ENCODE measurements at regions not wholly inside any gene's neighbourhood (a gene's known extent, or its start where the extent isn't known, plus 50 kb on each side); places are given as distances from the start of the nearest gene placed in this dataset.
"Not testable (repeated sequence)": the region's sequence is repeated elsewhere in the genome, so short reads cannot be mapped to it uniquely, and the experiment has no call there.

DNA sequence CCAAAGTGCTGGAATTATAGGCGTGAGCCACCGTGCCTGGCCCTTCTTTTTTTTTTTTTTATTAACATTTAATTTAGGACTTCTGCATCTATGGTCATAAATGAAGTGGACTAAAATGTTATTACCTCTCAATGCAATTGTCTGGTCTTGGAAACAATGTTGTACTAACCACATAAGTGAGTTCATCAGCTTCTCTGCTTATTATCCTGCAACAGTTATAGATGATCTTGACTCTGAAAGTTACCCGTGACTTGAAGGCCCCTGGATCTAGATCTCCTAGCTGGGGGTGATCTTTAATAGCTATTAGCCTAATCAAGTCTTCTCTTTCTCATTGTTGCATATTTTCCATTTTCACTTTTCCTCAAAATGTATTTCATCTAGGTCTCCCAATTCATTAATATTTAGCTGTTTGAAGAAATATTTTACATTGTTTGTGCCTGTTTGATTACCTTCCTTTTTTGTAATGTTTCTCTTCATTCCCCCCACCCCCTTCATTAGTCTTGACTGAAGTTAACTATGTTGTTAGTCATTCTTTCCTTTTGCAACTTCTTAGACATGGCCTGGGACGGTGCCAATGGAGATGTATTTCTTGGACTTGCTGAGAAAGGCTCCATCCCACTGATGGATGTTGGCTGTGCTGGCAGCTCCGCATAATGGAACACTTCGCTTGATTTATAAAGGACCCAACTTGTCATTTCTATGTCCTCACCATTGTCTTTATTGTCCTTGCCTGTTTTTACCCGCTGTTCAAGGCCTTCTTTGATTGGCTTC, 141.6 kb upstream of the RIOK3 start:
- no peak for DNase-seq
- no peak overlapping the region for H3K27ac Mint-ChIP-seq
- no peak overlapping the region for H3K4me3 Mint-ChIP-seq
- H3K9me3 Mint-ChIP-seq (ENCODE audit: low read depth), result no peaks in the 10 kb centered on the region
- ATAC-seq, result no peak
- intact Hi-C loops (cut with DNase I, micrococcal nuclease), result no loop called here
- CTCF ChIA-PET, result no interaction called here
- peaks cover 24% of the 10 kb centered on the region for H3K4me1 Mint-ChIP-seq
- no peaks in the 10 kb centered on the region for H3K27me3 Mint-ChIP-seq
- POLR2A ChIA-PET, result interaction anchor here (0.5 kb wide), 1 partner anchor 40 kb away, joined by 5 read pairs; no protein-coding TSS in a partner anchor
- H3K36me3 Mint-ChIP-seq (ENCODE audit: low read depth), result peaks cover 7% of the 10 kb centered on the region

DNA sequence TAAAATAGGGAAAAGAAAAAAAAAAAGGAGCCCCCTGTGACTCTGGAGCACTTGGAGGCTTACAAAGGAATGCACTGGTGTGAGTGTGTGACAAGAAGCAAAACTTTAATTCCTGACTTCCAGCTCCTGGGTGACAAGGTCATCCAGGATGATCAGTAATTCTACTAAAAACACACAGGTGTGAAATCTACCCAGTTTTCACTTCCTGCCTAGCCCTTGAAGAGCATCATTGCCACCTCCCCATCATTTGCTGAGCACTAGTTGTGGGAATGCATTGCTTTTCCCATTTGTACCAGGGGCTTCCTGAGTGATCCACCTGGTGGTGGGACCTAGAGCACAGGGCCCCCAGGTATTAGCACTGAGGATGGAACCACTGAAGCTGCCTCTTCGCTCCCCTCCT, 139.7 kb upstream of the RIOK3 start:
- no peak for DNase-seq
- Mint-ChIP-seq H3K27ac (no peak overlapping the region), H3K9me3 (ENCODE audit: low read depth) (no peaks in the 10 kb centered on the region), H3K27me3 (no peaks in the 10 kb centered on the region), H3K36me3 (ENCODE audit: low read depth) (peaks cover 4% of the 10 kb centered on the region), H3K4me1 (peaks cover 19% of the 10 kb centered on the region), H3K4me3 (no peak overlapping the region)
- no peak for ATAC-seq
- intact Hi-C loops (cut with DNase I, micrococcal nuclease), result no loop called here
- ChIA-PET POLR2A (no interaction called here), CTCF (no interaction called here)

DNA sequence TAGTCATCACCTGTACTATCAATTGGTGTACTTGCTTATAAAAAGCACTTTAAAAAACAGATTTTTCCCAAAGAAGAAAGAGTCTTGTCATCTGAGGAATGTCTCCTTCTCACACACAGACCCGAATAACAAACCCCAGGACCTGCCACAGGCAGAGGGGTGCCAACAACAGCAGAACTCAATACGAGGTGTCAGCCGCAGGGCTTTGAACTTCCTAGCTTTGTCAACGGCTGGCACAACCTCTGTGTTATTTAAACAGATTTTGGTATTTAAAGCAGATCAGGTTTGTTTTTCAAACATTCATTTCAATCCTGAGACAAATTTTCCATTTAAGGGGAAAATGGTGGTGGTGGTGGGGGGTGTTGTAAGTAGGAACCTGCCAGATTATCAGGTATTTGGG, 138.4 kb upstream of the RIOK3 start:
- Mint-ChIP-seq H3K9me3 (ENCODE audit: low read depth) (no peaks in the 10 kb centered on the region), H3K4me1 (peaks cover 15% of the 10 kb centered on the region), H3K4me3 (no peak overlapping the region), H3K27me3 (no peaks in the 10 kb centered on the region), H3K36me3 (ENCODE audit: low read depth) (no peaks in the 10 kb centered on the region), H3K27ac (no peak overlapping the region)
- no peak for DNase-seq
- CTCF ChIA-PET, result no interaction called here
- intact Hi-C loops (cut with DNase I, micrococcal nuclease), result no loop called here
- ATAC-seq, result no peak
- POLR2A ChIA-PET, result no interaction called here

DNA sequence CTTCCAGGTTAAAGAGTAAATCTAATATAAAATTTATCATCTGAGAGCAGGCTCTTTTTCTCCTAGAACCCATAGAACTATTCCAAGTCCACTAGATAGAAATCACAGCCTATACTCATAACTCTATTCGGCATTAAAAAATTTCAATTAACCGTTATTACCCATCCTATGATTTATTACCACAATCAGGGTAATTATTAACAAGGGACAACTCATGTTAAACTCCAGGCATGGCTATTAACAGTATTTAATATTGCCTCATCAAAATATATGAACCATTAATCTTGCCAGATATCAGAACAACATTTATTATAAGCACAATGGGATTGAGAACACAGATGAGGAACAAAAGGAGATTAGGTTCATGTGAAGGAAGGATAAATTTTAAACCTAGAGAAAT, 136.8 kb upstream of the RIOK3 start:
- Mint-ChIP-seq H3K27ac (no peak overlapping the region), H3K27me3 (no peaks in the 10 kb centered on the region), H3K4me3 (no peak overlapping the region), H3K36me3 (ENCODE audit: low read depth) (no peaks in the 10 kb centered on the region), H3K4me1 (peaks cover 15% of the 10 kb centered on the region), H3K9me3 (ENCODE audit: low read depth) (no peaks in the 10 kb centered on the region)
- intact Hi-C loops (cut with DNase I, micrococcal nuclease), result no loop called here
- DNase-seq, result no peak
- ATAC-seq, result no peak
- CTCF ChIA-PET, result no interaction called here
- POLR2A ChIA-PET, result no interaction called here

DNA sequence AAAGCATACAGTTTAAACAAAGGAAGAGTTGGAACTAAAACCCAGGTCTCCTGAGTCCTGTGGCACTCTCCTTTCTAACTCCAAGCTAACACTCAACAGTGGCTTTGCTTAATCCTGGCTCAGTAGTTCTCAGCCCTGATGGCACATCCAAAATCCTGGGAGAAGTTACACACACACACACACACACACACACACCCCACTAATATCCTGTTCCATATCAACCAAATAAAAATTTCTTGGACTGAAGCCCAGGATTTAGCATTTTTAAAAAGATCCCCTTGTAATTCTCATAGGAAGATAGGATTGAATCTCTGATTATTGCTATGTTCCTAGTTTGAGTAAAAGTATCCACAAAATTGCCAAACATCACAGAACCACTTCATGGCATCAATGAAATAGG, 136.1 kb upstream of the RIOK3 start:
- POLR2A ChIA-PET, result no interaction called here
- DNase-seq (no peak), ATAC-seq (no peak)
- Mint-ChIP-seq H3K27ac (no peak overlapping the region), H3K27me3 (no peaks in the 10 kb centered on the region), H3K36me3 (ENCODE audit: low read depth) (no peaks in the 10 kb centered on the region), H3K4me1 (peaks cover 11% of the 10 kb centered on the region), H3K9me3 (ENCODE audit: low read depth) (no peaks in the 10 kb centered on the region), H3K4me3 (no peak overlapping the region)
- CTCF ChIA-PET, result no interaction called here
- intact Hi-C loops (cut with DNase I, micrococcal nuclease), result no loop called here

DNA sequence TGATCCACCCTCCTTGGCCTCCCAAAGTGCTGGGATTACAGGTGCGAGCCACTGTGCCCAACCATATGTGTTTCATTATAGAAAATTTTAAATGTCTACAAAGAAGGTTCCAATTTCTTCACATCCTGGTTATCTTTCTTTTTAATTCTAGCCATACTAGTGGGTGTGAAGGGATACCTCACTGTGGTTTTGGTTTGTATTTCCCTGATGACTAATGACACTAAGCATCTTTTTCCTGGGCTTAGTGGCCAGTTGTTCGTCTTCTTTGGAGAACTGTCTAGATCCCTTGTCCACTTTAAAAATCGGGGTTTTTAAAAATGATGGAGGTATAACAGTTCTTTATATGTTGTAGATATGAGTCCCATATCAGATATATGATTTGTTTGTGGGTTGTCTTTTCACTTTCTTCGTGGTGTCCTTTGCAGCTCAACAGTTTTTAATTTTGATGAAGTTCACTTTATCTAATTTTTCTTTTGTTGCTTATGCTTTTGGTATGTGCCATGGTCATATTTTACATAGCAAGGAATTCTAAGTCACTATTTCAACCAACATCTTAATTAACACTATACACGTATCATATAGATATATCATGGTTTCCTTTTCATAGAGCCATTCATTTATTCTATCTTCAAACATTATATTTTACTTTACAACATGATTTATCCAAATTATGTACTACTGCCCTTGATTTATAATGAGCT, 135.0 kb upstream of the RIOK3 start:
- Mint-ChIP-seq H3K9me3 (ENCODE audit: low read depth) (no peaks in the 10 kb centered on the region), H3K36me3 (ENCODE audit: low read depth) (no peaks in the 10 kb centered on the region), H3K4me1 (peaks cover 11% of the 10 kb centered on the region), H3K27me3 (no peaks in the 10 kb centered on the region), H3K27ac (no peak overlapping the region), H3K4me3 (no peak overlapping the region)
- ATAC-seq (no peak), DNase-seq (no peak)
- CTCF ChIA-PET, result no interaction called here
- intact Hi-C loops (cut with DNase I, micrococcal nuclease), result no loop called here
- POLR2A ChIA-PET, result no interaction called here

DNA sequence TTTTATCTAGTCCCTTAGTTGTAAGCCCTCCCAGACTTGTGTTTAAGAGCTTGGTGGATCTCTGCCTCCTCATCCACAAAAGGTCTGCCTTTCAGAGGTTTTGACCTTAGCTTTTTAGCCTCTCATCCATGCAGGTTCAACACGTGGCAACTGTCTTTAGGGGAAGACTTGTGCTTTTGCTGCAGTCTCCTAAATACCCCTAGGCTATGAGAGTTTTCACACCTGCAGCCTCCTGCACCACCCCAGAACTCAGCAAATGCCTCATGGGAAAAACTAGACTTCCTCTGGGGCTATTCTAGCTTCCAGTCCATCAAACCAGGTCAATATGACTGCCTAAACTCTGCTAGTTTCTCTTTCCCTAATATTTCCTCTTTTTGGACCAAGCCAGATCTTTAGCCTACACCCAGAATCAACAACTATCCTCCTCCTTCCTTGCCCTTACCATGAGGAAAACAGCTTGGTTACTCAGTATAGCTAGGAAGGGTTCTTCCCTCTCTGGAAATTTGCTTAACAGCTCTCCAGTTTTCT, 132.3 kb upstream of the RIOK3 start:
- H3K4me3 Mint-ChIP-seq, result no peak overlapping the region
- ATAC-seq (no peak), DNase-seq (no peak)
- peaks cover 4% of the 10 kb centered on the region for H3K4me1 Mint-ChIP-seq
- no peak overlapping the region for H3K27ac Mint-ChIP-seq
- H3K9me3 Mint-ChIP-seq (ENCODE audit: low read depth), result no peaks in the 10 kb centered on the region
- ChIA-PET CTCF (interaction anchor here (0.6 to 1.3 kb wide), 4 partner anchors 12 to 140 kb away, joined by 3 read pairs; no protein-coding TSS in a partner anchor), POLR2A (interaction anchor here (0.5 kb wide), 1 partner anchor 30 kb away, joined by 3 read pairs; no protein-coding TSS in a partner anchor)
- intact Hi-C loops (cut with DNase I, micrococcal nuclease), result no loop called here
- H3K27me3 Mint-ChIP-seq, result no peaks in the 10 kb centered on the region
- H3K36me3 Mint-ChIP-seq (ENCODE audit: low read depth), result no peaks in the 10 kb centered on the region

DNA sequence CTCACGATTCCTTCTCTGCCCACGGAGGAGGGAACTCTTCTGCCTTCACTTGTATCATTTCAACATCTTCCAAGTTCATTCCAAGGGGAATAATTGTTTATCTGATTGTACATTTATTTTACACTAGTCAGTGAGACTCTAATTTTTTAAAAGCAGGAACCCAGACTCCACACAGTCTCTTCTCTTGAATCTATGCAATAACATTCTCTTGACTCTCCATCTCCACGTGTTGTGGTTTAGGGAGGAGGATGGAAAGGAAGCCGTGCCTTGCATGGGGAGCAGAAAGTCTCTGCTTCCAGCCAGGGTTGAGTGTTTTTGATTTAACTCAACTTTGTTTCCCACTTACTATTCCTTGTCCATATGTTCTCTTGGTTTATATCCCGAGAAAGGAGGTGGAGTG, 131.1 kb upstream of the RIOK3 start:
- intact Hi-C loops (cut with DNase I, micrococcal nuclease), result no loop called here
- POLR2A ChIA-PET, result no interaction called here
- Mint-ChIP-seq H3K4me1 (peaks cover 4% of the 10 kb centered on the region), H3K27me3 (no peaks in the 10 kb centered on the region), H3K36me3 (ENCODE audit: low read depth) (no peaks in the 10 kb centered on the region), H3K9me3 (ENCODE audit: low read depth) (no peaks in the 10 kb centered on the region), H3K4me3 (no peak overlapping the region), H3K27ac (no peak overlapping the region)
- no peak for DNase-seq
- no peak for ATAC-seq
- CTCF ChIA-PET, result interaction anchor here (0.7 to 1.2 kb wide), 4 partner anchors 18 to 1011 kb away, joined by 3 to 4 read pairs (median 4); no protein-coding TSS in a partner anchor

DNA sequence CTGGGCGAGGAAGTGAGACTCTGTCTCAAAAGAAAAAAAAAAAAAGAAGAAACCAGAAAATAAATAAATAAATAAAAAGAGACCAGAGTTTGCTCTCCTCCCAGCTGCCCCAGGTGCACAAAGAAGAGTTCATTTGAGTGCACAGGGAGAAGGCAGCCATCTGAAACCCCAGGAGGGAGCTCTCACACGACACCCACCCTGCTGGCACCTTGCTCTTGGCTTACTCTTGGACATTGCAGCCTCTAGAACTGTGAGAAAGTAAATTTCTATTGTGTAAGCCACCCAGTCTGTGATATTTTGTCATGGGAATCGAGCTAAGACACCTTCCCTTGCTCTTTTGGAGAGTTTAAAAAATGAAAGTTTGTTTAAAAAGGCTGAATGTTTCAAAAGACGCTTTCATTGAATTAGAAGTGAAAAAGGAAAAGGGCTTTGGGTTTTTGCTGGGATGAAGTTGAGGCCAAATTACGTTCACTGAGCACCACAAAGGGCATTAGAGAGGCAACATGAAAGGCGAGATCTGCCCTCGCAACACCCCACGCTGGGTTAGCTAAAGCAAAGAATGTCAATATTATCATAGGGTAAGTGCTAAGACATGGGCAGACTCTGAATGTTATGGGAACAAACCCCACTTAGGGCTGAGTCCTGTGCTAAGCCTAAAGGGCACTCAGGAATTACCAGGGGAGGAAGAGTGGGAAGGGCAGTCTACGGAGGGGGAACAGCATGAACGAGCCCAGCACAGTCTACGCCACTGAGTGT, 128.9 kb upstream of the RIOK3 start:
- Mint-ChIP-seq H3K9me3 (ENCODE audit: low read depth) (no peaks in the 10 kb centered on the region), H3K4me1 (no peaks in the 10 kb centered on the region), H3K27ac (no peak overlapping the region), H3K27me3 (no peaks in the 10 kb centered on the region), H3K4me3 (no peak overlapping the region), H3K36me3 (ENCODE audit: low read depth) (peaks cover 1% of the 10 kb centered on the region)
- CTCF ChIA-PET, result no interaction called here
- no peak for DNase-seq
- no peak for ATAC-seq
- intact Hi-C loops (cut with DNase I, micrococcal nuclease), result no loop called here
- POLR2A ChIA-PET, result no interaction called here

DNA sequence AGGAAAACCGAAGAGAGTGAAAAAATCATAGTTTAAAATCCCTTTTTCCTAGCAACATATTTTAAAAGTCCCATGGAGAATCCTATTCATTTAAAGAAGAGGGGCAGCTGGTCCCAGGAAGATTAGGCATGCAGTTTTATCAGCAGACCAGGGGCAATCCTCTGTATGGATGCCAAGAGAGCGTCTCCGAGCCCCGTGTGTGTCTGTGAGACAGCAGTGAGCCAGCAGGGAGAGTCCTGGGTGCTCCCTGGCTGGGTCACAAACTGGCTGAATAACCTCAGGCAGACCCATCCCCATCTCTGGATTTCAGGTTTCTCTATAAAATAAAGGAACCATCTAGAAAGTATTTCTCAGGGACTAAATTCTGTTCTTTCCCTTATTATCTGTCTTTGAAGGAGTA, 128.2 kb upstream of the RIOK3 start:
- ChIA-PET POLR2A (no interaction called here), CTCF (no interaction called here)
- Mint-ChIP-seq H3K27ac (no peak overlapping the region), H3K4me3 (no peak overlapping the region), H3K36me3 (ENCODE audit: low read depth) (peaks cover 6% of the 10 kb centered on the region), H3K27me3 (no peaks in the 10 kb centered on the region), H3K9me3 (ENCODE audit: low read depth) (no peaks in the 10 kb centered on the region), H3K4me1 (no peaks in the 10 kb centered on the region)
- no peak for ATAC-seq
- DNase-seq, result no peak
- intact Hi-C loops (cut with DNase I, micrococcal nuclease), result no loop called here

DNA sequence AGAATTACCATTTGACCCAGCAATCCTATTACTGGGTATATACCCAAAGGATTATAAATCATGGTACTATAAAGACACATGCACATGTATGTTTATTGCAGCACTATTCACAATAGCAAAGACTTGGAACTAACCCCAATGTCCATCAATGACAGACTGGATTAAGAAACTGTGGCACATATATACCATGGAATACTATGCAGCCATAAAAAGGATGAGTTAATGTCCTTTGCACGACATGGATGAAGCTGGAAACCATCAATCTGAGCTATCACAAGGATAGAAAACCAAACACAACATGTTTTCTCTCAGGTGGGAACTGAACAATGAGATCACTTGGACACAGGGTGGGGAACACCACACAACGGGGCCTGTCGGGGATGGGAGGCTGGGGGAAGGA, 123.4 kb upstream of the RIOK3 start:
- CTCF ChIA-PET, result interaction anchor here (0.6 to 0.7 kb wide), 2 partner anchors 22 to 567 kb away, joined by 3 read pairs; no protein-coding TSS in a partner anchor
- H3K27me3 Mint-ChIP-seq, result not testable (repeated sequence)

More for the DNA sequence above, 123.4 kb upstream of the RIOK3 start:
- H3K27ac Mint-ChIP-seq; ATAC-seq; intact Hi-C loops (cut with DNase I, micrococcal nuclease); DNase-seq; H3K9me3 Mint-ChIP-seq (ENCODE audit: low read depth); H3K36me3 Mint-ChIP-seq (ENCODE audit: low read depth); POLR2A ChIA-PET; H3K4me1 Mint-ChIP-seq; H3K4me3 Mint-ChIP-seq: not testable (repeated sequence)
